H1 (cell line): ENCODE measurements at regions not wholly inside any gene's neighbourhood (a gene's known extent, or its start where the extent isn't known, plus 50 kb on each side); places are given as distances from the start of the nearest gene placed in this dataset.

Experiments
- E2F6 ChIP-seq: IDR thresholded peaks from 2 replicates; pipeline ENCODE4 v1.6.1; 2012; ENCODE audit warnings: inconsistent platforms
- TBP ChIP-seq: IDR thresholded peaks from 2 replicates; pipeline ENCODE4 v1.6.1; 2011; ENCODE audit warnings: low read depth, low read length, improper control_type of control experiment
- YY1 ChIP-seq: IDR thresholded peaks from 2 replicates; pipeline ENCODE4 v1.6.1; 2011; ENCODE audit warnings: low read depth, mild to moderate bottlenecking, low read length

- TF ChIP-seq E2F6 (no peak), YY1 (no peak), TBP (no peak)
These were observed 70.6 kb upstream of the GLIS3 start (continued) for GRCh38 chr9:4370501-4370900.
